ENCODE measurements at regions not wholly inside any gene's neighbourhood (a gene's known extent, or its start where the extent isn't known, plus 50 kb on each side); places are given as distances from the start of the nearest gene placed in this dataset.
A peak's percentile ranks its signal among the peaks of the same experiment; 100 is the strongest.
"Not testable (repeated sequence)": the region's sequence is repeated elsewhere in the genome, so short reads cannot be mapped to it uniquely, and the experiment has no call there.

DNA sequence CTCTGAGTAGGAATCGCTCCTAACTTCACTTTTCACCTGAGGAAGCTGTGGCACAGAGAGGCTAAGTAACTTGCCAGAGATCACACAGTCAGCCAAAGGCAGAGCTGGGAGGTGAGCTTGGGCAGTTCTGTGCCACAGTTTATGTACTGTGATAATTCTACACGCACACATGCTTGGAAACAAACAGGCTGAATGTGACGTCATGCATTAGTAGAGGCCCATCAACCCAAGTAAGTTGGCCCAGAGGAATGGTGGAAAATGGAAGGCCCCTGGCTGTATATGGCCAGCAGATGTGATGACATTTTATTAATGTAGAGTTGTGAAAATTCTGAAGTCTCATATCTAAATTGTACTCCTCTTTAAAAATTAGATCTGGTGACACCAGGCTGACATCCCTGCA, 394.0 kb downstream of the MIAT start:
- DNase-seq (ENCODE audit: low read depth, low spot score) = no peak

DNA sequence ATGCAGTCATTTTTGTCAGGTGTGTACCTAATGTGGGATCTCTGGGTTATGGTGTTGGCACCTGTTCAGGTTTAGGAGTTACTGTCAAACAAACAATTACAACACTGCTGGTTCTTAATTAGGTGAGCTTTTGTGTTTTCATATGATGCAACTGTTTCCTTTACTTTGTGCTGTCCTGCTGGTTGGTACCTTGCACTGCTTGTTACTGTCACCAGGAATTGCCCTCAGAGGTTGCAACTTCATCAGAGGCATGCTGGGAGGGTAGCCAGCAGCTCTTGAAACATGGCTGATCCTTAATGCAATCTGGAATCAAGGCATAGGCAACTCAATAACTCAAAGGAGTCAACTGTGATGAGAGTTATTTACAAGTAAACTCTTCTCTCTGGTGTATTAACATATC, 400.3 kb downstream of the MIAT start:
- no peak for DNase-seq (ENCODE audit: low read depth, low spot score)

DNA sequence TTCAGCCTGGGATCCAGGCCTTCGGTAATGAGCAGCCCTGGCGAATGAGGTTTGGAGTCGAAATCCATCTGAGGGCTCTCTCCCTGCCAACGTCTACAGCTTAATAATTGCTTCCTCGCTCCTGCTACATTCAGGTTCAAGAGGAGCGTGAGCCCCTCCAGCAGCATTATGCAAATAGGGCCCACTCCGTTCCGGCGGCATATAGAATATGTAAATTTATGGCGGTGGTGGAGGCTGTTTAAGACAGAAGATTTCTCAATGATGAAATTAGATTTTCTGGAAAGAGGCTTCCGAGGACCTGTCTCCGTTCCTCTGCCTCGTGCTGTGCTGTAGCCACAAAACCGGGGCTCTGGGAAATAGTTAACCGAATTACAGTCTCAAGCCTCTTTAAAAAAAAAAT, 402.8 kb downstream of the MIAT start:
- no peak for DNase-seq (ENCODE audit: low read depth, low spot score)

DNA sequence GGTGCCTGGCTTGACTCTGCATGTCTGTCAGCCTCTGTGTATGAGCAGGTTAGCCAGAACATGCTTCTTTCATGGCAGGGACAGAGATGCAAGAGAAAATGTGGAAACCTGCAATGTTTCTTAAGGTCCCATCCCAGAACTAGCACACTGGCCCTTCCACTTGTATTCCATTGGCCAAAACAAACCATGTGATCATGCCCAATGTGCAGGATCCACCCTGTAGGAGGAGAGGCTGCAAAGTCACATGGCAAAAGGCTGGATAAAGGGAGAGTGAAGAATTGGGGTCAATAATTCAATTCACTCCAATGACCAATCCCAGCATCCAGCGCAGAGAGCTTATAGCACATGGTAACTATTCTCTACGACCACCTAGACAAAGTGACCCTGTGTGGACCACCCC, 405.5 kb downstream of the MIAT start:
- no peak for DNase-seq (ENCODE audit: low read depth, low spot score)

DNA sequence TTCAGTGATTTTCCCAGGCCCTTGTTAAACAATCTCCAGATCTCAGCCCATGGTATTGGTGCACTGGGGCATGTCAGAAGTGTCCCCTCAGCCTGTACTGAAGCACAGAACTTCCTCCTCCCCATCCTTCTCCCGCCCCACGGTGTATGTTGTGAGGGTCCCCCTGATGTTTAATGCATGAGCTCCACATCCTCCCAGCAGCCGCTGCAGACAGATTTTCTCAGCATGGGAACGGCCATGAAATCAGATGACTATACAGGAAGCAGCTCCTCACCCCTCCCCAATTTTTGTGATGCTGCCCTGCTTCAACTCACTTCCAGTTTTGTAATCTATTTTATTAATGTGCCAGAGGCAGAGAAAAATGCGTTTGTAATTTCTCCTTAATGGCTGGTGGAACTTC, 406.0 kb downstream of the MIAT start:
- no peak for DNase-seq (ENCODE audit: low read depth, low spot score)

DNA sequence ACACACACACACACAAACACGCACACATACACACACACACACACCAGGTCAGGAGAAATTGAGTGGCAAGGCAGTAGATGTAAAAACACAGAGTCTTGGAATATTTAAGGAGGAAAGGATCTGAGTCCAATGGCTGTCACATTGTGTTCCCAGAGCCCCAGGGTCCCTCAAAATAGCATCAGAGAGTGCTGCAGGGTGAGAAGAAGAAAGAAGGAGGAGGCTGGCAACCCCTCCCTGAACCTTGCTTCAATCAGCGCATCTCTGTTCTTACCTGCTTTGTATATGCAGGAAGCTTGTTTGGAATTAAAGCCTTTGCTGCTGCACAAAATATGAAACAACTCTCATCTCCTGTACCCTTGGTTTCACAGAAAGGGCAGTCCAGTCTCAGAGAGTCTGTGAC, 406.5 kb downstream of the MIAT start:
- DNase-seq (ENCODE audit: low read depth, low spot score) = no peak

DNA sequence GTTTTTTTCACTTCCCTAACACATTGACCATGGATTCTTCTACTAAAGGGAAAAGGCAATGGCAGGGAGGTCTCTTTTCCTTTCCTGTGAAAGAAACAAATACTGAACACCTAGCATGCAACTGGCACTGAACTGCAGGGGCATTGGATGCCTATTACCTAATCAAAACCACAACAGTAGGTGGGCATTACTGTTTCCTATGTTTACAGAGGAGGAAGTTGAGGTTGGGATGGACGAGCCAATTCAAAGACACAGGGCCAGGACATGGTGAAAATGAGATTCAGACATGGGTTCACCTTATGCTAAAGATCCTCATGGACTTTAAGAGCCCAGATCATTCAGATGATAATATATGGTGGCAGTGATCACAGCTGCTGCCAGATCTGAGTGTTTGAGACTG, 407.0 kb downstream of the MIAT start:
- no peak for DNase-seq (ENCODE audit: low read depth, low spot score)

DNA sequence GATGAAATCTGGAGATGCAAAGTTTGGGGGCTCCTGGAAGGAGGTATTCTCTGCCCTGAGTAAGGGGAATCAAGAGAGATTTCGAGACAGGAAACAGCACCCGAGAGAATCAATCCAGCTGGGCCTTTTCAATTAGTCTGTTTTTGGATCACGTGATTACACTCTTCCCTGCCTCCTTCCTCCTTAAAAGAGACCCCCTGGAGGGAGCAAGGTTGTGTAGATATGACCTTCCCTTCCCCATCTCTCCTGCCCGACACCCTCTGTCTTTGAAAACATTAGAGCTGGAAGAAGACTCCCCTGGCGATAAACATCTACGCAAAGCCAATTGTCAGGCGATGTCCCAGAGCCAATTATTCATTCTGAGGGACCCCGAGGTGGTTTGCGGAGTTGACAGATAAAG, 407.9 kb downstream of the MIAT start:
- DNase-seq (ENCODE audit: low read depth, low spot score) = no peak

DNA sequence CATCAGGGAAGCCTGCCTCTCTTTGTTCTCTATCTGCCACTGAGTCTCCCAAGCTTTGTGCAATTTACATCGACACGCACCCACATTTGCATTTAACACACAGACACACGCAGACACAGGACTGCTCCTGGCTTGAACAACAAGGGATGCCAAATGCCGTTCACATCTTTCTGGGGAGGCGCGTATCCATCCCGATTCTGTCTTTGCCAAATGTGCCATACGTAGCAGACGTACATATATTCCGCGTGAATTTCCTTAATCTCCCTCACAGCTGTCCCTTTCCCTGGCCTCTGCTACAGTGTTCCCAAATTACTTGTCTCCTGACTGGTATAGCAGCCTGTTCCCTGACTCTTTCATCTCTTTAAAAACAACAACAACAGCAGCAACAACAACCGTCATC, 409.5 kb downstream of the MIAT start:
- DNase-seq (ENCODE audit: low read depth, low spot score) = no peak

DNA sequence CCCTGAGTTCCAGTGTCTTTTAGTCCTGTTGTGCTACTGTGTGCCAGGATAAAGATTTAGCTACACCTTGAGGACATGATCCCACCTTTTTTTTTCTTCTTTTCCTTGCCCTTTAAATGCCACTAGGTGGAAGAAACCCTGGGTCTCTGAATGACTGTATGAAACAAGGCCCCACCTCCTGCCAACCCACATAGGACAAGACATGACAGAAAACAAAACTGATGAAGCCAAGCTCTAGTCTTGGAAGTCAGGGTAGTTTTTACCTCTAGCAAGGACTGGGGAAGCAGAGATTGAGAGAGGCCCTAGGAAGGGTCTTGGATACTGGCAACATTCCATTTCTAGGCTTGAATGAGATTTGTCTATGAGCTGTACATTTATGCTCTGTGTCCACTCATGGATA, 410.7 kb downstream of the MIAT start:
- DNase-seq (ENCODE audit: low read depth, low spot score) = no peak

DNA sequence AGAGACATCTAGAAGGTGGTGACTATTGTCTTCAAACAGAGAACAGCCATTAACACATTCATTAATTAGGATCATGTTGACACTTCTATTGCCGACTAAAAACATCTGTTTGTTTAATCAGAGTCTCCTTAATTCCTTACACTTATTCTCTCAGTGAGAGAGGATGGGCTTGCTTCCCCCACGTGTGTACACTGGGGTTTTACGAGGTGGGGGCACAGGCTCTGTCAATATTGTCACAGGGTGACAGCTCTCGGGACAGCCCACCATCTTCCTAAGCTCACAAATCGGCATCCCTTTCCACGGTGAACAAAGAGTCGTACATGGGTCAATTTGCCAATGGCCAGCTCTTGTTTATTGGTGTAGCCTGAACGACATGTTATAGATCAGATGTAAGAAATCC, 413.2 kb downstream of the MIAT start:
- DNase-seq (ENCODE audit: low read depth, low spot score) = no peak

DNA sequence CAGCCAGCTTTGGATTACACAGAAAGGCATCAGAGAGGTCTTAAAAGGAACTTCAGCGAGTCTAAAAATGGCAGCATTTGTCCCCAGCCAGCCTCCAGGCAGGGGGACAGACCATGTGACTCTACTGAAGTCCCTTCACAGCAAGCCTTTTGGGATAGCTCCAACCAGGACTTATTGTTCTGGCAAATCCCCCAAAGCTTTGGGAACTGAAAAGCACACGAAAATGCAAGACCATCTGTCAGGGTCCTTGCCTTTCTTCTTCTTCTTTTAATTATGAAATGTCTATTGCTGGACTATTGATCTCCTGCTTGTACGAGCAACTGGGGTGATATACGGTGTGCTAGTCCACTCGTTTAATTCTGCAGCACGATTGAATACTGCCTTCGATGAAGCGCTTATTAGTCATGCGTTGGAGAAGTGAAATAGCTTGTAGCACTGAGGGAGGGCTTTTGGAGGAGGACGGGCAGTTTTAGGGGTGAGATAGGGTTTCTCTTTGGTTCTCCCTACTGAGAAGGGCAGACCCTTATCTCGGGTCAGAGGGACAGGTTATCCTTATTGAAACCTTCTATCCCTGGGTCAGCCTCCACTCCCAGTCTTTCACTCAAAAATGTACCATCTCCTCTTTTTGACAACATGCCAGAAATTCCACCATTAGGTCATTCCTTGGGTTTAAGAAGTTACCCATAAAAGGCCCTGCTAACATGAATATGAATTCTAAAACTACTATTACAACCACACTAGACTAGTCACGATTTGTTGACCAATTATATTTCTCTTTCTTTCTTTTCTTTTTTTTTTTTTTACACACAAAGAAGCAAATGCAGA, 416.4 kb downstream of the MIAT start:
- no peak for DNase-seq (ENCODE audit: low read depth, low spot score)

DNA sequence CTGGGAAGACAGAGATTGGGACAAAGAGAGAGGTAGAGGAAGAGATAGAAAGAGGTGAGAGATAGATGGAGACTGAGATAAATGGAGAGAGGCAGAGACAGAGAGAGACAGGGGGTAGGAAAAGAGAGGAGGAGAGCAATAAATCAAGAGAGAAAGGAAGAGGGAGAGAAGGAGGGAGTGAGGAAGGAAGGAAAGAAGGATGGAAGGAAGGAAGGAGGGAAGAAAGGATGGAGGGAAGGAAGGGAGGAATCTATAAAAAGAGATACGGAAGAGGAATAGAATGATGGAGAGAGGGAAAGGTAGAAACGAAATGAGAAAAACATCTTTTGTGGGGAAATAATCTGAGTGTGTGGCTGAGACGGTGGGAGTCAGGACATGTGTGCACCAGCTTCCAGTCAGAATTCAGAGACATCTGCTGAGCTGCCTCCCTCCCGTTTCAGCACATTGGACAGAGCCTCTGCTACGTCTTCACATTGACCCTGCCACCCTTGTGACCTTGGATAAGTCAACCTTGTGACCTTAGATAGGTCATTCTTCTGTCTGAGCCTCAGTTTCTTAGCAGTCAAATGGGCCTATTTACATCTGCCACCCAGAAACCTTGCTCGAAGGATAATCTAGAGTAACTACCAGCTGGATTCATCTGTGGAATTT, 417.8 kb downstream of the MIAT start:
- DNase-seq (ENCODE audit: low read depth, low spot score) = no peak

DNA sequence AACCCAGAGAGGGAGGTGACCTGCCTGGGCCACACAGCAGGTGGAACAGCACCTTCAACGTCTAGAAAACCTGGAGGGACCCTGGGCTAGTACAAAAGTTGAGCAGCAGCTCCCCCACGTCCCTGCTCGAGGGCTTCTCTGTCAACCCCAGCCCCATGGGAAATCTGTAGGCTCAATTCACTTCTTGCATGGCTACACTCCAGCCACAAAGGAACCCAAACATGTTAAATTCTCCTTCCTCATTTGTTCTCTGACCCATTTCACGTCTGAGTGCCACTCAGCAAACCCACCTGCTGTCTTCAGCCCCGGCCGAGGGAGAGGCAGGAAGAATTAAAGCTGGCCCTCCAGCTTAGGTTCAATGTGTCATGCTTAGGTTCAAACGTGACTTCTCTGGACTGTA, 418.5 kb downstream of the MIAT start:
- no peak for DNase-seq (ENCODE audit: low read depth, low spot score)

DNA sequence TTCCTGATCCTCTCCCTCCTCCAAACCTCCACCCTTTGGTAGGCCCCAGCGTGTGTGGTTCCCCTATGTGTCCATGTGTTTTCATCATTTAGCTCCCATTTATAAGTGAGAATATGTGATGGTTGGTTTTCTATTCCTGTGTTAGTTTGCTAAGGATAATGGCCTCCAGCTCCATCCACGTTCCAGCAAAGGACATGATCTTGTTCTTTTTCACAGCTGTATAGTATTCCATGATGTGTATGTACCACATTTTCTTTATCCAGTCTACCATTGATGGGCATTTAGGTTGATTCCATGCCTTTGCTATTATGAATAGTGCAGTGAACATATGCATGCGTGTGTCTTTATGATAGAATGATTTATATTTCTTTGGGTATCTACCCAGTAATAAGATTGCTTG, 420.7 kb downstream of the MIAT start:
- not testable (repeated sequence) for DNase-seq (ENCODE audit: low read depth, low spot score)

DNA sequence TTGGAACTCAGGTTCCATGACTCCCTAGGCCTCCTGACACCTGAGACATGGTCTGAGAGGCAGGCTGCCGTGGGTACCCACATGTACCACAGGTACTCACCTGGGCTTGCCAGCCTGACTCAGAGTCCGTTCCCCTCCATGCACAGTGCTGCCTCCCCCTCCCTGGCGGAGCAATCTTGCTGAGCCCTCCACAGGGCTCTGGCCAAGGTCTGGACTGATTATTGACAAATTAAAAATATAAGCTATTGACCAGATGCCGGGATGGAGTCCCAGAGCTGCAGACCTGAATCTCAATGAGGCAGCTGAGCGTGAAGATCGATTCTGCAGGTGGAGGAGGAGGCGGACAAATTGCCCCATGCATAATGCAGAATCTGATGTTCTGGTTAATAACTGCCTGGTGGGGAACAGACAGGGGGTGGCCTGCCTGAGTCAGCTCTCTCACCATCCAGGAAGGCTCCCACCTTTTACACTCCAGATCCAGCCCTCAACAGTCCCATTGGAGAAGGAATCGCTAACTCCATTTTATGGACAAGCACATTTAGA, 422.7 kb downstream of the MIAT start:
- no peak for DNase-seq (ENCODE audit: low read depth, low spot score)

DNA sequence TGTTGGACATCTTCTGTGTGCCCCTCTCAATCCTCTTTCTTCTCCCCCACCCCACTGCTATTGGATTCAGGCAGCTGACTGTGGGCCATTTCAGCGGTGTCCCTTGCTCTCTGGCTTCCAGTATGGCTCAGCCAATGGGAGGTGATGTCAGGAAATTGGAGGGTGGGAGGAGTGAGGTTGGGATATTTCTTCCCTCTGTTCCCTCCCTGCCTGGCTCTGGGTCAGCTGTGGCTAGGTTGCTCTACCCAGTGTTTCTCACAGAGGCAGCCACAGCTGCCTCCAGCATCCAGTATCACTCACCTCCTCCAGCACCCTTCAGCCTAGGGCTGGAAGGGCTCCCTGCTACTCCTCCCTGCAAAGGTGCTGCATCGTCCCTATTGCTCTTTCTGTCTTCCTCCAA, 423.5 kb downstream of the MIAT start:
- DNase-seq (ENCODE audit: low read depth, low spot score) = no peak

DNA sequence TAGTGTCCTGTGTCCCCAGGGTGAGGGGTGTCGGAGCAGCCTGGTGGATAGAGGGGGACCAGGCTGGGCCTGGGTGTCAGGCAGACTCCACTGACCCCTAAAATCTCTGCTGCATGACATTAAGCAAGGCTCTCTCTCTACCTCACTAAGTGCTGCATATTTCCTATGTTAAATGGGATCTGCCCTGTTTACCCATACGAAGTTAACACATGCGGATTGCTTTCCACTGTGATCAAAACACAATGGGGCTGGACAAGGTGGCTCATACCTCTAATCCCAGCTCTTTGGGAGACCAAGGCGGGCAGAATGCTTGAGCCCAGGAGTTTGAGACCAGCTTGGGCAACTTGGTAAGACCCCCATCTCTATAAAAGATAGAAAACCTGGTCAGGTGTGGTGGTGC, 426.2 kb downstream of the MIAT start:
- DNase-seq (ENCODE audit: low read depth, low spot score) = no peak

DNA sequence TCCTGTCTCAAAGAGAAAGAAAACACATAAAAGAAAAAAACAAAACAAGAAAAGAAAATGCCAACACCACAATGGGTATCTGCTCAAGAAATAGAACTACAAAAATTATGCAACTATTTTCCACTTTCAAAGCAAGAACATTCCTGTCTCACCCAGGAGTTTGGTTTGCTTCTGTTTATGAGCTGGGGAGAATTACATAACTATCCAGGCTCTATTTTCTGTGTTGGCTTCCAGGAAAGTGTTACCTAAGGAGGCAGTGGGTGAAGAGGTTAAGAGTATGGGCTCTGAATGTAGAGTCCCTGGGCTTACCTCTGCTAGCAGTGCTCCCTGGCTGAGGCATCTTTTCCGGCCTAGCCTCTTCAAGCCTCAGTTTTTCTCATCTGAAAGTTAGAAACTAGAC, 426.7 kb downstream of the MIAT start:
- no peak for DNase-seq (ENCODE audit: low read depth, low spot score)

DNA sequence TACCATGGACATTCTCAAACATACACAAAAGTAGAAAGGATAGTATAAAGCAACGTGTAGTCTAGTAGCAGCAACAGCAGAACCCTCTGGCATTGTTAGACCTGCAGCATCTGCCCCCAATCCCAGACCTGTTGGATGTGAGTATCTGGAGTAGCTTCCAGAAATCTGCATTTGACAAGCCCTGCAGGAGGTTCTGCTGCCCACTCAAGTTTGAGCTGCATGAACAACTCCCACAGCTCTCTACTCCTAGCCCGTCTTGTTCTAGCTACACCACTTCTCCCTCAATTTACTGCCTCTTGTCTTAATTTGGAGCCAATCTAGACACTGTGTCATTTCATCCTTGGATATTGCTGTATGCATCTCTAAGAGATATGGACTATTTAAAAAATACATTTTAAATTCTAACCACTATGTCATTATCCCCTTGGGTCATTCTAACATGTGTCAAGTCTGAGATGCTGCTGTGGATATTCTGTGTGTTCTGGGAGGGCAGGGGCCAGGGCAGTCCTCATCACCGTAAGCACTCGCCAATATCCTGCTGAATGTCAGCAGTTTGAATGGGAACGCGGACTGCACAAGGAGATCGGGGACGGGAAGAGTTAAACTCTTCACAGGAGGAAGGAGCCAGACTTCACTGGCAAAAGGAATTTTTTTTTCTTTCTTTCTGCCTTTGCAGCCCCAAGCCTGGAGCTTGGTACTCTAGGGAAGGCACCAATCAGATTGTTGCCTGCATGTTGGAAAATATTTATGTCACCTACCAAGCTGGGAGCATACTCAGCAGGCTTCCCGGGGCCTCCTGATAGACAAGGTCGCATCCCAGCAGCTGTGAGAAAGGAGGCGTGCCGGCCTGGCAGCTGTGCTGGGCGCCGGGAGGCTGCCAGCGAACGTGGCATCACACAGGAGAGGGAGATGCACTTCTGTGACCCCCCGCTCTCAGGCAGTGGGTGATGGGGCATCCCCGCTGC, 429.0 kb downstream of the MIAT start:
- peak; percentile 47 for DNase-seq (ENCODE audit: low read depth, low spot score)

DNA sequence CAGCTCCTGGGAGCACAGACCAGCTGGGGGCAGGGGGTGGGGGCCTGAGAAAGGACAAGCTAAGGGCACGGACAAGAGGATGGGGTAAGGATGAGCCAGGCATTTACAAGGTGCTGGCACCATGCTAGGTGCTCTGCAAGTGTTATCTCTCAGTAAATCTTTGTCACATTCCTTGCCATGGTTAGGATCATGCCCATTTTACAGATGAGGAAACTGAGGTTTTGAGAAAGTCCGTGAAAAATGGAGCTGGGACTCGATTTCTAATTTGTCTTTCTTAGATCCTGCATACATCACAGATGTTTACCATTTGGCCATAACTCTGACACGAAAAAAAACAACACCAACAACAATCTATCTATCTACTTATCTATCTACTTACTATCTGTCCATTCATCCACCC, 429.7 kb downstream of the MIAT start:
- DNase-seq (ENCODE audit: low read depth, low spot score) = no peak

DNA sequence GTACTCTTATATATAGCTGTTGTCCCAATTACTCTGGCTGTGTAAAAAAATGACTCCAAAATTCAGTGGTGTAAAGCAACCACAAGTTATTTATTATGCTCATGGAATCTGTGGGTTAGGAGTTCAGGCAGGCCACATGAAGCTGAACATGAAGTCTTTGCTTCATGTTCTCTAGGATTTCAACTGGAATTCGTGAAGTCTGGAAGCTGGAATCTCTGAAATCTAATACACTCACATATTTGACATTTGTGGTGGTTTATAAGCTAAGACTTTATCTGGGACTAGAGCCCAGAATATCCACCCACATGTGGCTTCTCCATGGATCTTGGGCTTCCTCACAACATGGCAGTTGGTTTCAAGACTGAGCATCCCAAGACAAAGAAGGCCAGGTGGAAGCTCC, 430.6 kb downstream of the MIAT start:
- no peak for DNase-seq (ENCODE audit: low read depth, low spot score)

Data from brain pericyte (primary cell).